GM12872 (cell line): ENCODE measurements at regions not wholly inside any gene's neighbourhood (a gene's known extent, or its start where the extent isn't known, plus 50 kb on each side); places are given as distances from the start of the nearest gene placed in this dataset.

Source experiments
- TF ChIP-seq, protein P1 (sequence below): IDR thresholded peaks from 3 replicates; pipeline ENCODE4 v1.5.1; 2011; ENCODE audit warnings: low read depth, mild to moderate bottlenecking, low read length, moderate library complexity; ENCODE audit not compliant: insufficient read depth

- TF ChIP-seq, protein P1, sequence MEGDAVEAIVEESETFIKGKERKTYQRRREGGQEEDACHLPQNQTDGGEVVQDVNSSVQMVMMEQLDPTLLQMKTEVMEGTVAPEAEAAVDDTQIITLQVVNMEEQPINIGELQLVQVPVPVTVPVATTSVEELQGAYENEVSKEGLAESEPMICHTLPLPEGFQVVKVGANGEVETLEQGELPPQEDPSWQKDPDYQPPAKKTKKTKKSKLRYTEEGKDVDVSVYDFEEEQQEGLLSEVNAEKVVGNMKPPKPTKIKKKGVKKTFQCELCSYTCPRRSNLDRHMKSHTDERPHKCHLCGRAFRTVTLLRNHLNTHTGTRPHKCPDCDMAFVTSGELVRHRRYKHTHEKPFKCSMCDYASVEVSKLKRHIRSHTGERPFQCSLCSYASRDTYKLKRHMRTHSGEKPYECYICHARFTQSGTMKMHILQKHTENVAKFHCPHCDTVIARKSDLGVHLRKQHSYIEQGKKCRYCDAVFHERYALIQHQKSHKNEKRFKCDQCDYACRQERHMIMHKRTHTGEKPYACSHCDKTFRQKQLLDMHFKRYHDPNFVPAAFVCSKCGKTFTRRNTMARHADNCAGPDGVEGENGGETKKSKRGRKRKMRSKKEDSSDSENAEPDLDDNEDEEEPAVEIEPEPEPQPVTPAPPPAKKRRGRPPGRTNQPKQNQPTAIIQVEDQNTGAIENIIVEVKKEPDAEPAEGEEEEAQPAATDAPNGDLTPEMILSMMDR, result no peak
Observed at GRCh38 chr15:66945286-66945685, 120.1 kb upstream of the SMAD3 start.

GRCh38 chr15:66945842-66946241, 119.6 kb upstream of the SMAD3 start:
- TF ChIP-seq, protein P1, result no peak

DNA sequence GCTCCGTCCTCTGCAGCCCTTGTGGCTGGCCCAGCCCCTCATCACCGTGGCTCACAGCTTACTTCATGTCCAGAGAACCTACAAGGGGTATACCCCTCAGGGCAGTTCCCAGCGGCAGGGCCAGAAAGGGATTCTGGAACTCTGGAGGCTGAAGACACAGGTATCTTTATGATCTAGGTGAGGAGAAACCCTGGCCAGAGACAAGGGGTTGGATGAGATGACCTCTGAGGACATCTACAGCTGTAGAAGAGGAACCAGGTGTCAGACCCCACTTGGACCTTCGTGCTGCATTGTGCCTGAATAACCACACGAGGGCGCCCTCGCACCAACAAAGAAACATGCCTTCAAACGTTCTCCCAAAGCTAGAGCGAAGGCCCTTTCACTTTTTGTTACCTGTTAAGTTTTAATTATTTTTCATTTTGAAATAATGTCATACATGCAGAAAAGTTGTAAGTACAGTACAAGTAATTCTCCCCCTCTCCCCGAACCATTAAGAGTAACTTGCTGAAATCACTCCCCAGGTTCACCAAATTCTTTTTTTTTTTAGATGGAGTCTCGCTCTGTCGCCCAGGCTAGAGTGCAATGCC, 118.7 kb upstream of the SMAD3 start:
- TF ChIP-seq, protein P1, result peak; percentile 91

DNA sequence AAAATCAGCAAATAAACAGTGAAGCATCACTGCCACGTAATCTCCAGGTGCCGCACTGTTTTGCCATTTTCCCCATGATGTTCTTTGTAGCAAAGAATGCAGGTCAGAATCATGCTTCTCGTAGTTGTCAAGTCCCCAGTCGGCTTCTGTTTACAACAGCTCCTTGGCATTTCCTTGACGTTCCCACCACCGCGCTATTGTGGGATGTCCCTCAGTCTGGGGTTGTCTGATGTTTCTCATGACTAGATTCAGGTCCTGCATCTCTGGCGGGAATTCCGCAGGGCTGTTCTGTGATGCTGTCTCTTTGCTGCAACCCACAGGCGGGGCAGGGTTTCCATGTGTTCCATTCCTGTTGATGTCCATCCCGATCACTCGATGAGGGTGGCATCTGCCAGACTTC, 117.9 kb upstream of the SMAD3 start:
- TF ChIP-seq, protein P1, result no peak

DNA sequence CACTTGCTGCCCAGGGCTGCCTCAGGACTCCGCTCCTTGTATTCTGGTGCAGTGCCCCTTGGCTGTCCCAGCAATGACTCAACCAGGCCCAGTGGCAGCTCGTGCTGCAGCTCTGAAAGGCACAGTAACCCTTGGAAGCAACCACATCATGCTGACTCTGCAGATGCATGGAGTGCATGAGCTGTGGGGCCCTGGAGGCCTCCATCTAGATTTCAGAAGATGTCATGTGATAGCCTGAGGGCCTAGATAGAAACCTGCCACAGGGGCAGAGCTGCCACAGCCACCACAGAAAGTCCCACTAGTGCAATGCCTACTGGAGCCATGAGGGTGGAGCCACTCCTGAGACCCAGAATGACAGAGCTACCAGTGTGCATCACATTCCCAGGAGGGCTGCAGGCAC, 117.1 kb upstream of the SMAD3 start:
- TF ChIP-seq, protein P1, result no peak

GRCh38 chr15:66950114-66950513, 115.3 kb upstream of the SMAD3 start:
- TF ChIP-seq, protein P1, result no peak

- TF ChIP-seq, protein P1, result no peak
Observed at GRCh38 chr15:66951531-66952320, 113.7 kb upstream of the SMAD3 start.
